GM12892 (cell line): ENCODE measurements at regions not wholly inside any gene's neighbourhood (a gene's known extent, or its start where the extent isn't known, plus 50 kb on each side); places are given as distances from the start of the nearest gene placed in this dataset.

Experiments
- POLR2A ChIP-seq: IDR thresholded peaks from 2 replicates; pipeline ENCODE4 v1.6.1; 2011; ENCODE audit warnings: low read depth, low read length, control low read depth
- POLR2AphosphoS5 ChIP-seq: IDR thresholded peaks from 2 replicates; pipeline ENCODE4 v1.6.1; 2011; ENCODE audit warnings: low read depth, low read length, control low read depth

DNA sequence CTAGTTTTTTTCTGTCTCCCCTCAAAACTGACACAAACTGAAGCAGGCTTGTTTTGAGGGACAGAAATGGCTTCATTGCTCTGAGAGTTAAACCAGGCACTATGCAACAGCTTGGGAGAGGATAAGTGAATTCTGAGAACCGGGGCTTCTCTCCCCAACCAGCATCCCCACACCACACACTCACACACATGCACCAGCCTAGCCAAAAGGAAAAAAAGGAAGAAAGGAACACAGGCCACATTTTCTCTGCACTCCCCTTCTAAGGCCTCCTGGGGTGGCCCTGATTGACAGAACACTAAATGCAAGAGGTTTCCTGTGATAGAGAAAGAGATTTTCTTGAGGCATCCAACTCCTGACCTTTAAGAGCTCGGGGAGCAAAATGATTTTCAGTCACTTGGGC lies 177.5 kb downstream of the TLE3 start:
- TF ChIP-seq POLR2A (no peak), POLR2AphosphoS5 (no peak)
